MCF 10A (cell line): ENCODE measurements at regions not wholly inside any gene's neighbourhood (a gene's known extent, or its start where the extent isn't known, plus 50 kb on each side); places are given as distances from the start of the nearest gene placed in this dataset.

Experiments used
- BruUV-seq: library from RNA; stranded (reverse); fragments of 400-500 nt; replicated peaks from 2 replicates; lab custom pipeline; 2021; lab: Mats Ljungman, UMichigan
- CTCF ChIA-PET: fragments of 300-600 bp; sonication (Branson Sonifier 250); formaldehyde crosslinking; extraction: SDS; loops from one replicate; lab custom pipeline; 2021; ENCODE audit warnings: antibody characterized with exemption, inconsistent platforms; lab: Yijun Ruan, JAX
- POLR2A ChIA-PET: fragments of 300-600, 350-650 bp; sonication (Branson Sonifier 250); formaldehyde crosslinking; extraction: SDS; loops from one replicate; lab custom pipeline; 2020; ENCODE audit warnings: antibody characterized with exemption, inconsistent platforms; lab: Yijun Ruan, JAX
- DNase-seq: peaks from one replicate; pipeline ENCODE4 v3.0.0-alpha.2; 2018; ENCODE audit not compliant: unreplicated experiment
- H3K27ac Mint-ChIP-seq: one replicate; pipeline ENCODE4 v1.8.0; 2022; ENCODE audit warnings: mild to moderate bottlenecking, low read depth, mixed read lengths; ENCODE audit not compliant: unreplicated experiment
- H3K27me3 Mint-ChIP-seq: one replicate; pipeline ENCODE4 v1.8.0; 2022; ENCODE audit warnings: mixed read lengths; ENCODE audit not compliant: insufficient read depth, unreplicated experiment
- H3K36me3 Mint-ChIP-seq: one replicate; pipeline ENCODE4 v1.8.0; 2022; ENCODE audit warnings: mild to moderate bottlenecking, moderate library complexity, mixed read lengths; ENCODE audit not compliant: insufficient read depth, unreplicated experiment
- H3K4me1 Mint-ChIP-seq: one replicate; pipeline ENCODE4 v1.8.0; 2022; ENCODE audit warnings: mixed read lengths; ENCODE audit not compliant: insufficient read depth, unreplicated experiment
- H3K4me3 Mint-ChIP-seq: one replicate; pipeline ENCODE4 v1.8.0; 2022; ENCODE audit warnings: mild to moderate bottlenecking, moderate library complexity, mixed read lengths; ENCODE audit not compliant: unreplicated experiment
- H3K9me3 Mint-ChIP-seq: one replicate; pipeline ENCODE4 v1.8.0; 2022; ENCODE audit warnings: mixed read lengths; ENCODE audit not compliant: unreplicated experiment
- intact Hi-C: fragments of 100-400 bp; cut with micrococcal nuclease; formaldehyde crosslinking; loops from 2 replicates; pipeline ENCODE4 v1.14.1; 2022
- TF ChIP-seq, protein P1 (sequence below): fragments of 200-600 bp; IDR thresholded peaks from one replicate; pipeline ENCODE4 v1.8.0; 2022; ENCODE audit warnings: antibody characterized with exemption, mild to moderate bottlenecking; ENCODE audit not compliant: unreplicated experiment

DNA sequence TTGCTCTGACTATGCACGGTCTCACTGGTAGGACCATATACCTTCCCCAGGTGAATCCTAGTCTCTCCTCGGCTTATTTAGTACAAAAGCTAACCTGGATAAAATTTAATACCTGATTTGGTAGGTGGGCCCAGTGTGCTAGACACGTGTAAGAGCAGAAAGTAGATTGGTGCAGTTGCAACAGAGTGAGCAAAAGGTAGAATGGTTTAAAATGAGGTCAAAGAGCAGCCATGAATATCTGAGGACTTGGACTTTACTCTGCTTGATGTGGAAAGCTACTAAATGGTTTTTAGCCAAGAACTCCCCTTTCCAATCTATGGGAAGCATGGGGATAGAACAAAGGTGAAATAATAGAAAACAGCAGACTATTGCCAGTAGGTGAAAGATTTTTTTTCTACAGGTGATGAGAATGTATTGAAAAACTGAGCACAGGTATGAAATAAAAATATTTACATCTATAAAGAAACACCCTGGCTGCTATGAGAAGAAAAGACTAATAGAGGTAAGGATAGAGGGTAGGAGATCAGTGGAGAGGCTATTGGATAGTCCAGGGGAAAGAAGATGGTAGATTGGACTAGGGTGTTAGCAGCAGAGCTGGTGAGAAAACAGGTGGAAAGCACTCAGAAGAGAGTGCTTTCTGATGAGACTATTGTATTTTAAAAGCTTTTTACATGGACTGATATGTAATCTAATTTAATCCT, 61.3 kb upstream of the BCL9 start:
- H3K27ac Mint-ChIP-seq = no peak overlapping the region
- DNase-seq = no peak
- no peaks in the 10 kb centered on the region for H3K9me3 Mint-ChIP-seq
- intact Hi-C loops = no loop called here
- H3K4me1 Mint-ChIP-seq = no peaks in the 10 kb centered on the region
- TF ChIP-seq, protein P1, sequence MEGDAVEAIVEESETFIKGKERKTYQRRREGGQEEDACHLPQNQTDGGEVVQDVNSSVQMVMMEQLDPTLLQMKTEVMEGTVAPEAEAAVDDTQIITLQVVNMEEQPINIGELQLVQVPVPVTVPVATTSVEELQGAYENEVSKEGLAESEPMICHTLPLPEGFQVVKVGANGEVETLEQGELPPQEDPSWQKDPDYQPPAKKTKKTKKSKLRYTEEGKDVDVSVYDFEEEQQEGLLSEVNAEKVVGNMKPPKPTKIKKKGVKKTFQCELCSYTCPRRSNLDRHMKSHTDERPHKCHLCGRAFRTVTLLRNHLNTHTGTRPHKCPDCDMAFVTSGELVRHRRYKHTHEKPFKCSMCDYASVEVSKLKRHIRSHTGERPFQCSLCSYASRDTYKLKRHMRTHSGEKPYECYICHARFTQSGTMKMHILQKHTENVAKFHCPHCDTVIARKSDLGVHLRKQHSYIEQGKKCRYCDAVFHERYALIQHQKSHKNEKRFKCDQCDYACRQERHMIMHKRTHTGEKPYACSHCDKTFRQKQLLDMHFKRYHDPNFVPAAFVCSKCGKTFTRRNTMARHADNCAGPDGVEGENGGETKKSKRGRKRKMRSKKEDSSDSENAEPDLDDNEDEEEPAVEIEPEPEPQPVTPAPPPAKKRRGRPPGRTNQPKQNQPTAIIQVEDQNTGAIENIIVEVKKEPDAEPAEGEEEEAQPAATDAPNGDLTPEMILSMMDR = no peak
- H3K27me3 Mint-ChIP-seq = peaks cover 58% of the 10 kb centered on the region
- BruUV-seq = no TSS peak
- H3K4me3 Mint-ChIP-seq = no peak overlapping the region
- H3K36me3 Mint-ChIP-seq = no peaks in the 10 kb centered on the region
- CTCF ChIA-PET = interaction anchor here (0.7 to 1.5 kb wide), 3 partner anchors 17 to 161 kb away, joined by 3 read pairs; no protein-coding TSS in a partner anchor
- POLR2A ChIA-PET = no interaction called here

DNA sequence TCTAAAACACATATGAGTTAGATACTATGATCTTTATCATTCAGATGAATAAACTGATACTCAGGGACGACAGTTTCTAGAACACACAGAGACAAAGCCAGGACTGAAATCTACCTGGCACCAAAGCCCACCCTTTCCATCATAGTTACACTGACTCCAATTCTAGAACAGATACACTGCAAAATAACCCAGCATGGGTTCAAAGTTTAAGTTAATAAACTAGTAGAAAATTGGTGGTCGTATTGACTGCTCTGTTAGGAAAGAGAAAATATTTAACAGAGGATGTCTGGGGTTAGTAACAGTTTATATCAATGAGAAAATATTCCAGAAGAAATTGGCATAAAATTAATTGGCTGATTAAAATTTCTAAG, 60.8 kb upstream of the BCL9 start:
- H3K36me3 Mint-ChIP-seq = no peaks in the 10 kb centered on the region
- TF ChIP-seq, protein P1 = no peak
- intact Hi-C loops = no loop called here
- ChIA-PET POLR2A (no interaction called here), CTCF (interaction anchor here (1.1 kb wide), 1 partner anchor 16 kb away, joined by 3 read pairs; no protein-coding TSS in a partner anchor)
- H3K27me3 Mint-ChIP-seq = peaks cover 63% of the 10 kb centered on the region
- no peak for DNase-seq
- no TSS peak for BruUV-seq
- H3K4me1 Mint-ChIP-seq = no peaks in the 10 kb centered on the region
- no peaks in the 10 kb centered on the region for H3K9me3 Mint-ChIP-seq
- H3K4me3 Mint-ChIP-seq = no peak overlapping the region
- no peak overlapping the region for H3K27ac Mint-ChIP-seq

DNA sequence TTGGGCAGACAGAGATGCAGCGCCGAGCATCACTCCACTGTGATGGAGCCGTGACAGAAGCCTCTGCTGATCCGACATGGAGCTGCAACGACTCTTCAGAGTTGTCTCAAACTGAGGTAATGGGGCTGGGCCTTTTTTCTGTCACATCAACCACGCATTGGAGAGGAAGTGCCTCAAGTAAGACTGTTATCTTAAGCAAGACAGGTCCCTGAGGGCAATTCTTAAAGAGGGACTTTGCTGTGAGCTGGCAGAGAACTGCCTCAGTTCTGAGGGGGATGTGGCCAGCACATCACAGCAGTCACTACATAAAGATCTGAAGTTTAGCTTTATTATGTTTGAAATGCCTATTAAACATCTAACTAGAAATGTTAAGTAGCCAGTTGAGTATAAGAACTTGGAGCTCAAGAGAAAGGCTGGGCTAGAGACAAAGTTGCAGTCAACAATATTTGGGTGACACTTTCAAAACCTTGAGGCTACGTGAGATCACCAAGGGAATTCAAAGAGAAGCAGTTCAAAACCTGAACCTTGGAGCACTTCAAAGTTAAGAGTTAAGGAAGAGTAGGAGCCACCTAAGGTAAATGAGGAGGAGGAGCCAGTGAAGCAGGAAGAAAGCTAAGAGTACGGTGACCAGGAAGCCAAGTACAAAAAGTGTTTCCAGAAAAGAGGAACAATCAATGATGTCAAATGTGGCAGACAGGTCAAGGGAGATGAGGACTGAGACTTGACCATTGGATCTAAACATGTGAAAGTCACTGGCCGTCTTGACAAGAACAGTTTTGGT, 54.2 kb upstream of the BCL9 start:
- H3K27me3 Mint-ChIP-seq = peaks cover 54% of the 10 kb centered on the region

More for the DNA sequence above, 54.2 kb upstream of the BCL9 start:
- H3K27ac Mint-ChIP-seq = no peak overlapping the region
- no peak overlapping the region for H3K4me3 Mint-ChIP-seq
- ChIA-PET POLR2A (interaction anchor here (0.6 kb wide), 1 partner anchor 21 kb away, joined by 3 read pairs; no protein-coding TSS in a partner anchor), CTCF (interaction anchor here (0.8 to 2.4 kb wide), 4 partner anchors 10 to 214 kb away, joined by 4 to 9 read pairs (median 8); no protein-coding TSS in a partner anchor)
- H3K4me1 Mint-ChIP-seq = no peaks in the 10 kb centered on the region
- H3K36me3 Mint-ChIP-seq = no peaks in the 10 kb centered on the region
- no TSS peak for BruUV-seq
- H3K9me3 Mint-ChIP-seq = no peaks in the 10 kb centered on the region
- TF ChIP-seq, protein P1 = no peak
- intact Hi-C loops = no loop called here
- DNase-seq = no peak
